Lung (tissue), 11 donors: ENCODE measurements at regions not wholly inside any gene's neighbourhood (a gene's known extent, or its start where the extent isn't known, plus 50 kb on each side); places are given as distances from the start of the nearest gene placed in this dataset.

Experiments
- ATAC-seq: fragments of 200-7000 bp; cut with Tn5 transposase; one replicate; pipeline ENCODE4 v1.9.1; 2020; ENCODE audit warnings: moderate number of reproducible peaks; ENCODE audit not compliant: insufficient read depth, low FRiP score
- DNase-seq, 3 donors: peaks; one replicate each; pipeline ENCODE4 v3.0.0-alpha.2; 2013 to 2017
- H3K27ac ChIP-seq, 2 donors: one replicate each; pipeline ENCODE4 v1.5.1; 2013; ENCODE audit warnings: mild to moderate bottlenecking in 2 of 2, moderate library complexity in 2 of 2, control low read depth in 1 of 2, inconsistent platforms in 1 of 2, low read depth in 1 of 2, low read length in 1 of 2
- H3K27me3 ChIP-seq, 3 donors: one replicate each; pipeline ENCODE4 v1.5.1; 2013; ENCODE audit warnings: low read length in 2 of 3; ENCODE audit not compliant: control insufficient read depth in 3 of 3, insufficient read depth in 3 of 3
- H3K36me3 ChIP-seq, 4 donors: one replicate each; pipeline ENCODE4 v1.5.1; 2013; ENCODE audit warnings: low read length in 4 of 4, mild to moderate bottlenecking in 1 of 4, moderate library complexity in 1 of 4; ENCODE audit not compliant: control insufficient read depth in 4 of 4, insufficient read depth in 4 of 4
- H3K4me1 ChIP-seq, 5 donors: one replicate each; pipeline ENCODE4 v1.5.1; 2013; ENCODE audit warnings: low read length in 5 of 5, mild to moderate bottlenecking in 2 of 5, moderate library complexity in 1 of 5; ENCODE audit not compliant: control insufficient read depth in 5 of 5, insufficient read depth in 5 of 5
- H3K4me3 ChIP-seq: one replicate; pipeline ENCODE4 v1.5.1; 2013; ENCODE audit warnings: mild to moderate bottlenecking, control low read depth, moderate library complexity
- H3K9ac ChIP-seq, 2 donors: one replicate each; pipeline ENCODE4 v1.5.1; 2013; ENCODE audit warnings: low read length in 2 of 2, control low read depth in 1 of 2; ENCODE audit not compliant: insufficient read depth in 1 of 2
- H3K9me3 ChIP-seq, 4 donors: one replicate each; pipeline ENCODE4 v1.5.1; 2013; ENCODE audit warnings: low read length in 3 of 4, mild to moderate bottlenecking in 1 of 4, moderate library complexity in 1 of 4; ENCODE audit not compliant: control insufficient read depth in 4 of 4, insufficient read depth in 3 of 4
- whole genome bisulfite sequencing, 2 donors: extraction: QIAGEN DNeasy Blood & Tissue Kit; methylation state at CpG; one replicate each; pipeline ENCODE4 v1.1.7; 2013; 5-methylcytosine and 5-hydroxymethylcytosine counted together
- TF ChIP-seq, protein P1 (sequence below): IDR thresholded peaks from 2 replicates; pipeline ENCODE4 v1.5.1; 2012; ENCODE audit warnings: mild to moderate bottlenecking; ENCODE audit errors: control extremely low read depth, extremely low read depth
- donor health status: control.
- donor health status: control.
- donor health status: Bipolar disorder and iron deficiency.
- donor health status: healthy.
- donor health status: DM: yes; HTN: yes; CAD: no.

DNA sequence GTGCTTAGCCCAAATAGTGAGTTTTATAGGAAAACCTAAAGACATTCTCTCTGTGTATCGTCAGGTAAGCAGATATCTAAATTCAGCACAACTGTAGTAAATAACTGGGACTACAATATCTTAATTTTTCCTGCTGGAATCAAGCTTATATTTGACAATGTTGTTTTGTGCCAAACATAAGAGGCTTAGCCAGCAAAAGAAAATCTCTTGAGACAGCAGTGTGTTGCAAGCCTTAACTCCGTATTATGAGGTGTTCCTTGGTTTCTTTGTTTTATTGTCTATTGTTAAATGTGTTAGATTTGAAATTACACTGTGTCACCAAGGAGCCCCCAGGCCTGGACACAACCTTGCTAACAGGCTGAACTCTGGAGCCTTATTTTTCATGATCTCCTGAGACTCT, 1570.6 kb upstream of the GOT2 start:
- Histone ChIP-seq H3K9me3 (no peaks in the 10 kb centered on the region), H3K27me3 (no peaks in the 10 kb centered on the region), H3K4me3 (no peak overlapping the region), H3K27ac (no peak overlapping the region), H3K4me1 (no peaks in the 10 kb centered on the region), H3K36me3 (no peaks in the 10 kb centered on the region), H3K9ac (no peak overlapping the region)
- DNase-seq, result peak in 1 of 3 donors; percentile 29
- ATAC-seq, result no peak
- TF ChIP-seq, protein P1, sequence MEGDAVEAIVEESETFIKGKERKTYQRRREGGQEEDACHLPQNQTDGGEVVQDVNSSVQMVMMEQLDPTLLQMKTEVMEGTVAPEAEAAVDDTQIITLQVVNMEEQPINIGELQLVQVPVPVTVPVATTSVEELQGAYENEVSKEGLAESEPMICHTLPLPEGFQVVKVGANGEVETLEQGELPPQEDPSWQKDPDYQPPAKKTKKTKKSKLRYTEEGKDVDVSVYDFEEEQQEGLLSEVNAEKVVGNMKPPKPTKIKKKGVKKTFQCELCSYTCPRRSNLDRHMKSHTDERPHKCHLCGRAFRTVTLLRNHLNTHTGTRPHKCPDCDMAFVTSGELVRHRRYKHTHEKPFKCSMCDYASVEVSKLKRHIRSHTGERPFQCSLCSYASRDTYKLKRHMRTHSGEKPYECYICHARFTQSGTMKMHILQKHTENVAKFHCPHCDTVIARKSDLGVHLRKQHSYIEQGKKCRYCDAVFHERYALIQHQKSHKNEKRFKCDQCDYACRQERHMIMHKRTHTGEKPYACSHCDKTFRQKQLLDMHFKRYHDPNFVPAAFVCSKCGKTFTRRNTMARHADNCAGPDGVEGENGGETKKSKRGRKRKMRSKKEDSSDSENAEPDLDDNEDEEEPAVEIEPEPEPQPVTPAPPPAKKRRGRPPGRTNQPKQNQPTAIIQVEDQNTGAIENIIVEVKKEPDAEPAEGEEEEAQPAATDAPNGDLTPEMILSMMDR, result no peak
- WGBS, 2 donors, result 61 to 65% methylated on average over 2 of the region's 2 CpGs

DNA sequence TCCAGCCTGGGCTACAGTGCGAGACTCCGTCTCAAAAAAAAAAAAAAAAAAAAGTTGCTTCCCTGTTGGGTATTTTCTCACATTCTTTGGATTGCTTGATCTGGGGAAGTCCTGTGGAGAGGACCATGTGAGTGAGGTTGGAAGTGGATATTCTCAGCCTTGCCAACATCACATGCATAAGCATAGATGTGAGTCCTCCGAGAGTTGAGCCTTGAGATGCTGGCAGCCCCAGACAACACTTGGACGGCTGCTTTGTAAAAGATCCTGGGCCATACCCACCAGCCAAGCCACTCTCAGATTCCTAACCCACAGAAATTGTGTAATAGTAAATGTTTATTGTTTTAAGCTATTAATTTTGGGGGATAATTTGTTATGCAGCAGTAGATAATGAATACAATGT, 1570.0 kb upstream of the GOT2 start:
- H3K9me3 ChIP-seq, result no peaks in the 10 kb centered on the region

DNA sequence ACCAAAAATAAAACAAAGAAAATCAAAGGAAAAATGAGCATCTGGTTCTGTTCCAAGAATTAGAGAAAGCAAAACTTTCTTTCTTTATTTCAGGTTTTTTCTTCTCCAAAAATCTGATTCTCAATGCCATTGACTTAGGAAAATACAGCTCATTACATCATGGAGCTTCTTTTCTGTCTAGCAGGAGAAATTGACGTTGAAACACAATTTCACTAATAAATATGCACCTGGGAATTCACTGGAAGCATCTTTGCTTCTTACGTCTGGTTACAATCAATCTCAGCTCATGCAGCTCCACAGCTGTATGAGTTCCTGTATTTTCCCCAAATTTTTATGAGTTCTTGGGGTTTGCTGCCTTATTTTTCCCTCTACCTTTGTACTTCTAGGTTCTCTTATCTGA, 1568.6 kb upstream of the GOT2 start:
- Histone ChIP-seq H3K9ac (no peak overlapping the region), H3K36me3 (no peaks in the 10 kb centered on the region), H3K4me3 (no peak overlapping the region), H3K27me3 (no peaks in the 10 kb centered on the region), H3K27ac (no peak overlapping the region), H3K4me1 (no peaks in the 10 kb centered on the region), H3K9me3 (no peaks in the 10 kb centered on the region)
- TF ChIP-seq, protein P1, result no peak
- DNase-seq (no peak), ATAC-seq (no peak)
- WGBS, 2 donors, result 79 to 89% methylated on average over 2 of the region's 2 CpGs

More for the DNA sequence above, 1570.0 kb upstream of the GOT2 start:
- TF ChIP-seq, protein P1, result no peak
- 83 to 96% methylated on average over 4 of the region's 4 CpGs for WGBS, 2 donors
- no peaks in the 10 kb centered on the region for H3K27me3 ChIP-seq
- no peaks in the 10 kb centered on the region for H3K36me3 ChIP-seq
- ATAC-seq (no peak), DNase-seq (no peak)
- no peak overlapping the region for H3K9ac ChIP-seq
- H3K27ac ChIP-seq, result no peak overlapping the region
- H3K4me3 ChIP-seq, result no peak overlapping the region
- no peaks in the 10 kb centered on the region for H3K4me1 ChIP-seq

DNA sequence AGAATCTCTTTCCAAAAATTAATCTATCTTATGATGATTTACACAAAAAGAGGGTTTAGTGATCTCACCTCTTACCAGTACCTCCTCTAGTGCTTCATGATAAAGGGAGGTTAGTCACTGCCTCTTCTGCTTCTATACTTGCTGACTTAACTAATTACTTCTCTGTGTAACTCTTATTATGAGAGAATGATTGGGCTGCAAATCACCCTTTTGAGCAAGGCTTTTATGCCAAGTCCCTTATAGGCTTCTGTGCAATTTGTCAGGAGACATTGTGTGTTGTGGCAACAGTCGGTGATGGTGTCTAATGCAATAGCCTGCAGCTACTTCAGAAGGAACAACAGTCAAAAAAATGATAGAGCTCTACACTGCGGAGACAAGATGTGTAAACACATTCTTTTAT, 1568.1 kb upstream of the GOT2 start:
- DNase-seq, result no peak
- ATAC-seq, result no peak
- H3K9ac ChIP-seq, result no peak overlapping the region
- H3K36me3 ChIP-seq, result no peaks in the 10 kb centered on the region
- TF ChIP-seq, protein P1, result no peak
- no peaks in the 10 kb centered on the region for H3K27me3 ChIP-seq
- H3K27ac ChIP-seq, result no peak overlapping the region
- peaks cover 0 to 1% (median 0%) of the 10 kb centered on the region in 4 donors for H3K9me3 ChIP-seq
- no peaks in the 10 kb centered on the region for H3K4me1 ChIP-seq
- 73 to 76% methylated on average over 2 of the region's 2 CpGs for WGBS, 2 donors
- no peak overlapping the region for H3K4me3 ChIP-seq
